ENCODE measurements at regions not wholly inside any gene's neighbourhood (a gene's known extent, or its start where the extent isn't known, plus 50 kb on each side); places are given as distances from the start of the nearest gene placed in this dataset.

DNA sequence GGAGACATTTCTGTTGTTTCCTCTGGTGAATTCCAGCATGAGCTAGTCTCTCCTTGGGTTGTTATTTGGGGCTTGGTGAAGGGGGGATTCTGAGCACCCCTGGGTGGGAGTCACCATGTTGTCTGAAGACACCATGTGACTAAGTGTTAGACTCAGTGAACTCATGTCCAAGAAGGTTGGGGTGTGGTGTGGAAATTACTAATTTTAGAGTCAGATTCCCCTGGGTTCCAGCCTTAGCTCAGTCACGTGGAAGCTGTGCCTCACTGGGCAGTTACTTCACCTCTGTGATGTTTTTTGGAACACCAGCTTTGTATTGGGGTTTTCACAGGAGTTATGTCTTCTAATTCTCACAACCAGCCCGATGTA, 171.5 kb downstream of the RPLP1 start:
- no peak for TF ChIP-seq CTCF (IDR thresholded peaks at IDR 0.05; ENCODE audit: insufficient read depth, low read depth, low read length, missing control alignments)
- H3K4me3 ChIP-seq (ENCODE audit: low read depth, low read length) = no peak overlapping the region
- DNase-seq (ENCODE audit: low read depth) = no peak

- no peak for DNase-seq (ENCODE audit: low read depth)
- TF ChIP-seq CTCF (IDR thresholded peaks at IDR 0.05; ENCODE audit: insufficient read depth, low read depth, low read length, missing control alignments) = no peak
- no peak overlapping the region for H3K4me3 ChIP-seq (ENCODE audit: low read depth, low read length)
Measured at GRCh38 chr15:69624816-69625215, 172.2 kb downstream of the RPLP1 start.

GRCh38 chr15:69625328-69625727, 172.7 kb downstream of the RPLP1 start:
- no peak overlapping the region for H3K4me3 ChIP-seq (ENCODE audit: low read depth, low read length)
- no peak for TF ChIP-seq CTCF (IDR thresholded peaks at IDR 0.05; ENCODE audit: insufficient read depth, low read depth, low read length, missing control alignments)
- DNase-seq (ENCODE audit: low read depth) = no peak

GRCh38 chr15:69626095-69627066, 173.8 kb downstream of the RPLP1 start:
- no peak overlapping the region for H3K4me3 ChIP-seq (ENCODE audit: low read depth, low read length)
- TF ChIP-seq CTCF (IDR thresholded peaks at IDR 0.05; ENCODE audit: insufficient read depth, low read depth, low read length, missing control alignments) = no peak
- DNase-seq (ENCODE audit: low read depth) = no peak

DNA sequence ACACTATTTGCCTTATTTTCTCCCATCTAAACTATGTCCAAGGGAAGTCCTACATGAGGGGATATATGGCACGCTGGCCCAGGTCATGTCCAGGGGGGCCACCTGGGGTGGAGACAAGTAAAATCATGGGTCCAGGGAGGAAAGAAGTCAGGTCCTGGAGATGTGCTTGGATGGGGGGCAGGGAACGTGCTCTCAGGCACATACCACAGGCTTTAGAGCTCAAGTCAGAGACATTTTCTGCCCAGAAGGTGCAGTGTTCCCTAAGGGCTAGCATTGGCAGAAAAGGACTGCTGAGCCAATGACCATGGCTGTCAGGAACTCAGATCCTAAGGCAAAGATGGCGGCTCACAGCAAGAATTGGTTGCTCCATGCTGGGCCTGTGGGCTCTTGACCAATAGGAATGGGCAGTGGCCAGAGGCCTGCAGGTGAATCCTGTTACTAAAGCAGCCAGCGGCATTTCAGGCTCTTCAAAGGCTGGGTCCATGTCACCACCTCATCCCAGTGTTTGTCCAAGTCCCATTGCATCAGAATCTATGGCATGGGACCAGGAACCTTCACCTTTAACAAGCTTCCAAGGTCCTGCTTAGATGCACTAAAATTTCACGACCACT, 175.0 kb downstream of the RPLP1 start:
- no peak overlapping the region for H3K4me3 ChIP-seq (ENCODE audit: low read depth, low read length)
- no peak for TF ChIP-seq CTCF (IDR thresholded peaks at IDR 0.05; ENCODE audit: insufficient read depth, low read depth, low read length, missing control alignments)
- DNase-seq (ENCODE audit: low read depth) = no peak

DNA sequence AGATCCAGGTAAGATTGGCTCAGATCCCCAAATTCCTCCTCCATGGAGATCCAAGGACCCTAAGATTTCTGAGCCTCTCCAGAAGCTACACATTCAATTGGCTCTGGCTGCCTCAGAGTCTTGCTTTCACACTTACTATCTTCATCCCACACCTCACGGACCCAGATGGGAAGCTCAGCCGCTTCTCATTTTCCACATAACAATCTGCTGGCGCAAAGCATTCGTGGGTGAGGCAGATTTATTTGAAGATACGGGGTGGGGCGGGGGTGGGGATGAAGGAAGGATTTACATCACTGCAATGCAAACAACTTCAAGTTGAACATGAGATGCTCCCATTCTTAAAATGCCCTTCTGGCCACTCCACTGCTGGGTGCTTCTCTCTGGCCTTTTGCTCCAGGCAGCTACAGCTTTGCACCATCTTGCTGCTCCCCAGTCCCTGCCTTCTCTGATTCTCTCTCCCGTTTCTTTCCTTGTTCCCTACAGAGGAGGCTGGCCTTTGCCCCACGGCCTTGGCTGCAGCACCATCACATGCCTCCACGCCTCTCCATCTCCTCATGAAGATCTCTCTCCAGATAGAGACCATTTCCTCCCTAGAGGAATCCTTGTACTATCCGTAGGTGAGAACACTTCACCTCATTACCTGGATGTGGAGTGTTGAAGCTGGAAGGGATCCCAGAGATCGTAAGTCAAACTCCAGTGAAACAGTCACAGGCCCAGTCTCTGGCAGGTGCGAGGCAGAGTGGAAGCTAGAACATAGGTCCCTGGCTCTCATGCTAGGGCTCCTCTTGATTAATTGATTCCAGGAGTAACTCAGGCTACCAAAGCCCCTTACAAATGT, 175.9 kb downstream of the RPLP1 start:
- H3K4me3 ChIP-seq (ENCODE audit: low read depth, low read length) = no peak overlapping the region
- DNase-seq (ENCODE audit: low read depth) = no peak
- TF ChIP-seq CTCF (IDR thresholded peaks at IDR 0.05; ENCODE audit: insufficient read depth, low read depth, low read length, missing control alignments) = no peak

Measured in GM12865 (cell line).